ENCODE measurements at regions not wholly inside any gene's neighbourhood (a gene's known extent, or its start where the extent isn't known, plus 50 kb on each side); places are given as distances from the start of the nearest gene placed in this dataset.

GRCh38 chr5:165139262-165139661 lies 1633.8 kb downstream of the MAT2B start:
- DNase-seq = no peak

- DNase-seq = no peak
Measured at GRCh38 chr5:165139721-165140120, 1634.3 kb downstream of the MAT2B start.

- DNase-seq = no peak
Measured at GRCh38 chr5:165143741-165144140, 1638.3 kb downstream of the MAT2B start.

- no peak for DNase-seq
Measured at GRCh38 chr5:165149431-165149830, 1644.0 kb downstream of the MAT2B start.

GRCh38 chr5:165152058-165152457 lies 1646.6 kb downstream of the MAT2B start:
- DNase-seq = no peak

- DNase-seq = no peak
Measured at GRCh38 chr5:165157219-165157618, 1651.8 kb downstream of the MAT2B start.

- no peak for DNase-seq
Measured at GRCh38 chr5:165161204-165161603, 1655.8 kb downstream of the MAT2B start.

- no peak for DNase-seq
Measured at GRCh38 chr5:165163861-165164260, 1658.4 kb downstream of the MAT2B start.

GRCh38 chr5:165173651-165174050 lies 1668.2 kb downstream of the MAT2B start:
- no peak for DNase-seq

GRCh38 chr5:165175041-165175440 lies 1669.6 kb downstream of the MAT2B start:
- no peak for DNase-seq

GRCh38 chr5:165184183-165184582 lies 1678.8 kb downstream of the MAT2B start:
- DNase-seq = no peak

GRCh38 chr5:165185716-165186115 lies 1680.3 kb downstream of the MAT2B start:
- no peak for DNase-seq

- DNase-seq = no peak
Measured at GRCh38 chr5:165187815-165188214, 1682.4 kb downstream of the MAT2B start.

GRCh38 chr5:165188556-165189175 lies 1683.2 kb downstream of the MAT2B start:
- DNase-seq = no peak

GRCh38 chr5:165196961-165197360 lies 1691.5 kb downstream of the MAT2B start:
- DNase-seq = no peak

- no peak for DNase-seq
Measured at GRCh38 chr5:165201369-165201768, 1696.0 kb downstream of the MAT2B start.

- DNase-seq = no peak
Measured at GRCh38 chr5:165201771-165202518, 1696.5 kb downstream of the MAT2B start.

- no peak for DNase-seq
Measured at GRCh38 chr5:165202519-165202910, 1697.1 kb downstream of the MAT2B start.

- peak in 1 of 2 donors; percentile 50 for DNase-seq
Measured at GRCh38 chr5:165209101-165209727, 1703.8 kb downstream of the MAT2B start.

- no peak for DNase-seq
Measured at GRCh38 chr5:165224366-165225045, 1719.1 kb downstream of the MAT2B start.

GRCh38 chr5:165227515-165227914 lies 1722.1 kb downstream of the MAT2B start:
- no peak for DNase-seq

GRCh38 chr5:165228184-165228583 lies 1722.8 kb downstream of the MAT2B start:
- no peak for DNase-seq

GRCh38 chr5:165231821-165232508 lies 1726.5 kb downstream of the MAT2B start:
- no peak for DNase-seq
